22Rv1 (cell line): ENCODE measurements at regions not wholly inside any gene's neighbourhood (a gene's known extent, or its start where the extent isn't known, plus 50 kb on each side); places are given as distances from the start of the nearest gene placed in this dataset.

Experiments
- H3K27ac ChIP-seq: fragments of 450-650 bp; 2 replicates; pipeline ENCODE4 v1.5.1; 2017
- ZFX ChIP-seq: fragments of 450-650 bp; IDR thresholded peaks from 2 replicates; pipeline ENCODE4 v1.6.1; 2017; ENCODE audit warnings: antibody characterized with exemption, borderline replicate concordance
- TF ChIP-seq, protein P1 (sequence below): fragments of 450-650 bp; IDR thresholded peaks from 2 replicates; pipeline ENCODE4 v1.5.1; 2017; ENCODE audit warnings: mild to moderate bottlenecking

DNA sequence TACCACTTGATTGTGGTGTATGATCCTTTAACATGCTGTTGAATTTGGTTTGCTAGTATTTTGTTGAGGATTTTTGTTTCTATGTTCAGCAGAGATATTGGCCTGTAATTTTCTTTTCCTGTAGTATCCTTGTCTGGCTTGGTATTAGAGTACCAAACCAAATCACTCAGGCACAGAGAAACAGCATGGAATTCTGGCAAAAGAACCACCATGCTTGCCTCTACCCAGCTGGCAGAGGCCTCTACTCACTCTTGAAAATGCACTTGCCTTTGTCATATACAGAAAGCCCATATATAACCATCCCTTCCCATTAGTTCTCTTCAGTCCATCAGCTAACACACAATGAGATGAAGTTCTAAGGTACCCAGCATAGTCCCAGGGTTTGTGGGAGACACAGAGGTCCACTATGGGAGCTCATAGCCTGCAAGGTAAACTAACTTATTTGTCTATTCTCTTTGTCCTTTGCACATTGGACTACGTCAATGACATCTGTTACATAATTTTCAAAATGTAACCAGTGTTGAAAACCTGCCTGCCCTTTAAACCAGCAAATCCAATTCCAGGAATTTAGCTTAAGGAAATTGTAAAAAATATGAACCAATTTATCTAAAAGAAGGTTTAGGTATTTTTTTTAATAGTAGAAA is 82.1 kb upstream of the POMGNT2 start:
- TF ChIP-seq ZFX: no peak
- TF ChIP-seq, protein P1, sequence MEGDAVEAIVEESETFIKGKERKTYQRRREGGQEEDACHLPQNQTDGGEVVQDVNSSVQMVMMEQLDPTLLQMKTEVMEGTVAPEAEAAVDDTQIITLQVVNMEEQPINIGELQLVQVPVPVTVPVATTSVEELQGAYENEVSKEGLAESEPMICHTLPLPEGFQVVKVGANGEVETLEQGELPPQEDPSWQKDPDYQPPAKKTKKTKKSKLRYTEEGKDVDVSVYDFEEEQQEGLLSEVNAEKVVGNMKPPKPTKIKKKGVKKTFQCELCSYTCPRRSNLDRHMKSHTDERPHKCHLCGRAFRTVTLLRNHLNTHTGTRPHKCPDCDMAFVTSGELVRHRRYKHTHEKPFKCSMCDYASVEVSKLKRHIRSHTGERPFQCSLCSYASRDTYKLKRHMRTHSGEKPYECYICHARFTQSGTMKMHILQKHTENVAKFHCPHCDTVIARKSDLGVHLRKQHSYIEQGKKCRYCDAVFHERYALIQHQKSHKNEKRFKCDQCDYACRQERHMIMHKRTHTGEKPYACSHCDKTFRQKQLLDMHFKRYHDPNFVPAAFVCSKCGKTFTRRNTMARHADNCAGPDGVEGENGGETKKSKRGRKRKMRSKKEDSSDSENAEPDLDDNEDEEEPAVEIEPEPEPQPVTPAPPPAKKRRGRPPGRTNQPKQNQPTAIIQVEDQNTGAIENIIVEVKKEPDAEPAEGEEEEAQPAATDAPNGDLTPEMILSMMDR: no peak
- no peak overlapping the region for H3K27ac ChIP-seq

DNA sequence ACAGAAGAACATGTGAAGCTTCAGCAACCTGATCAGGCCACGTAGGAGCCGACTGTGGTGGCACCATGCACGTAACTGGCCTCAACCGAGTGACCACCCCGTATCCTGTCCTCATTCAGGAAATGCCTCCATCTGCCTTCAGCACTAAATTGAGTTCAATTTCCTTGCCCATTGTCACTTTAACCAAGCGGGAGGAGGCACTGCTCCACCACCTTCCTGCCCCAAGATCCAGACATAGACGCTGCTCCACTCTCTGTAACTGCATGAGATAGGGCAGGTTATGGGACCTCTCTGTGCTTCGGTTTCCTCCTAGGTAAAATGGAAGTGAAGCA is 80.1 kb upstream of the POMGNT2 start:
- TF ChIP-seq, protein P1: no peak
- TF ChIP-seq ZFX: no peak

DNA sequence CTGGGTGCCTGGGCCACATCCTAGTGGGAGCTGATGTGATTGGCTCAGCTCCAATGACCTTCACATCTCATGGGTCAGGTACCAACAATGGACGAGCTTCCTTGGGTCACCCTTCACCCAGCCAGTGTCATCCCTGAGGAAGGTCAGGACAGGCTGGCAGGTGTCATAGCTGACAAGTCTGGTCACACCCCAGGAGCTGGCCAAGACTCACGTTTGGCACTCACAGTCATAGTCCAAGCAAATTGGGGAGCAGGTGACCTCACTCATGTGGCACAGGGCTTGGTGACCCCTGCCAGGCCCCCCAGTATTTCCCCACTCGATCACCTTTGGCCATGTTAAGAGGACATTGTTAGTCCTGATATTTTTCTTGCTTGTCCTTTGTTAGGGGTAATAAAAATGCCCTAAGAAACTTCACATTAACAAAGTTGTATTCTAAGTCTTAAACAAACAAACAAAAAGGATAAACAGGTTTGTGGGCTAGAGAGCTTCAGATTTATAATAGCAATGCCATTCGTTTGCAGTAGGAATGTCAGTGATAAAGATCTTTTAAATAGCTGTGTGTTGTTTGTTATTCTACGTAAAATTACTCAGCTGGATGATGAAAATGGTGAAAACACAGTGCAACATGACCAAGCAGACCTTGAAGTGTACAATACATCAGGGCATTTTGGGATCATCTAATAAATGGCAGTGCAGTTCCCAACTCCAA is 79.5 kb upstream of the POMGNT2 start:
- H3K27ac ChIP-seq: no peak overlapping the region

More for the DNA sequence above, 80.1 kb upstream of the POMGNT2 start:
- H3K27ac ChIP-seq: no peak overlapping the region

DNA sequence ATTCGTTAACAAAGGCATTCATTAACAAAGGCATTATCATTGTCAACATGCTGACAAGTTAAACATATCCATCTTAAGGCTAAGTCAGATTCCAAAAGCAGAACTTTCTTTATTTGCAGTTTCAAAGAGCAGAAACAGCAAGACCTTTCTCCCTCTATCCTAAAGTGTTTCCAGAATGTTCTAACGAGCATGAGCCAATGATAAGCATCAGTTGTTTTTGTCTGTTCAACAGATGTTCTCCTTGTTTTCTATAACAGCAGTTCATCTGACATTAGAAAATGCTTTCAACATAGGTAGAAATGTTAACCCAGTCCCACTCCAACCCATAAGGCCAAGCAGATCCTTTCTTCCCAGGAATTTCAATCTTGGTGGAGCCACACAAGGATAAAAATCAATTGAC is 77.6 kb upstream of the POMGNT2 start:
- no peak overlapping the region for H3K27ac ChIP-seq
- TF ChIP-seq, protein P1: no peak
- no peak for TF ChIP-seq ZFX

More for the DNA sequence above, 79.5 kb upstream of the POMGNT2 start:
- TF ChIP-seq ZFX: no peak
- TF ChIP-seq, protein P1: no peak

DNA sequence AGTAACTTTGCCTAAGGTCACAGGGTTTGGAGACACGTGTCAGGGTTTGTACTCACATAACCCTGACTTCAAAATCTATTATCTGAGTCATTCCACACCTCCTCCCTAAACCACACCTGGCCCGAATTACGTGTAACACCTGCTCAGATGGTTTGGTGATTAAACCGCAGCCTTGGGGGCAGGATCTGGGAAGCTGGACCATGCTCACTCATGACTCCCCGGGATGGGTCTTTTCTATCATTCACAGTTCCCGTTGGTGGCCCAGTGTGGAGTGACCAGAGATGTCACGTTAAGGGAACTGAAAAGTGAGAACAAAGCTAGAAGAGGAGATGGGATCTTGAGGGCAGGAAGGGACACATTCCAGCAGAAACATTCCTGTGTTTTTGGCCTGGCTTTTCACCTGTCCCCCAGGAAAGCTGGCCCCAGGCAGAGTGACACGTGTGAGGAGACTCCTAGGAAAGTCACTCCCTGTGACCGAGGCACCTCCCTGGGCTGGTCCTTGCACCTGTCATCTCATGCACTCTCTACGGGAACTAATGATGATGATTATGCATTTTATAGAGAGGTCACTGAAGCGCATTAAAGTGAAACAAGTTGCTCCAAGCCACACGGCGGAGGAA is 75.4 kb upstream of the POMGNT2 start:
- TF ChIP-seq, protein P1: no peak

DNA sequence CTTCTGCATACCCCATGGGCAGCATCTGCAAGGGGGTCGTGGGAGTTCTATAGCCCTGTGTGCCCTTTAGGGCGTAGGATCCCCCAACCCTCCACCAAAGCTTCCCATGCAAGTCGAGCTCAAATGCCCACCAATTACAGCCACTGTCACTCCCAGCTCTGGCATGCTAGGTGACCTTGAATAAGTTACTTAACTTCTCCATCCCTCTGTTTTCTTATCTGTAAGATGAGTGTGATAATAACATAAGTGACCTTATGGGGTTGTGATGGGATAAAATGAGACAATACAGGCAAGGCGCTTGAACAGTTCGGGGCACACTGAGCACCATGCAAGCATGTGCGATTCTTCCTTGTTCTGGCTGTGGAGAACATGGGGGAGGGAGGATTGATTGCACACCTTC is 74.8 kb upstream of the POMGNT2 start:
- H3K27ac ChIP-seq: no peak overlapping the region
- TF ChIP-seq ZFX: no peak
- TF ChIP-seq, protein P1: no peak

More for the DNA sequence above, 75.4 kb upstream of the POMGNT2 start:
- H3K27ac ChIP-seq: no peak overlapping the region

DNA sequence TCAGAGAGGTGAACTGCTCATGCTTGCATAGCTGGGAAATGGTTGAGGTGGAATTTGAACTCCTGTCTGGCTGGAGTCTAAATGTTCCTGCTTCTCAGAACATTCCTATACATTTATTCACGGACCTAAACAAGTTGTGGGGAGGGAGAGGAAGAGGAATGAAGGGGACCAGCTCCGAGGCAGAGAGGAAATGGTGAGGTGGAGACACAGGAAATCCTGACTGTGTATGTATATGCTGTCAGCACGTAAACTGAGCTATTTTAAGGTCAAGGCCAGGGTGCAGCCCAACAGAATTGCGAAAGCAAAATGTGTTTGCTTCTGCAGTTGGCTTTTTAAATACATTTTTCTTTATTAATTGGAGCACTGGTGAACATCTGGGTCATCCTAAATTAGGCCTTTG is 74.1 kb upstream of the POMGNT2 start:
- TF ChIP-seq, protein P1: no peak
- no peak for TF ChIP-seq ZFX
- H3K27ac ChIP-seq: no peak overlapping the region
